Neural cell (in vitro differentiated cells): ENCODE measurements at regions not wholly inside any gene's neighbourhood (a gene's known extent, or its start where the extent isn't known, plus 50 kb on each side); places are given as distances from the start of the nearest gene placed in this dataset.

ENCODE experiments used
- H2AFZ ChIP-seq: fragments of 200-600, 300-800 bp; sonication (generic), shearing (Covaris generic); 2 replicates; pipeline ENCODE4 v1.6.0; 2014; ENCODE audit warnings: low read depth, mild to moderate bottlenecking, antibody characterized with exemption, low read length, moderate library complexity
- H3F3A ChIP-seq: fragments of 200-600 bp; shearing (Covaris generic); 2 replicates; pipeline ENCODE4 v1.6.1; 2016; ENCODE audit warnings: mild to moderate bottlenecking, moderate library complexity, mixed read lengths, antibody characterized with exemption, low read length; ENCODE audit not compliant: insufficient read depth, poor library complexity, severe bottlenecking
- H3K27ac ChIP-seq: fragments of 200-600, 300-800 bp; sonication (generic), shearing (Covaris generic); 2 replicates; pipeline ENCODE4 v1.5.1; 2014; ENCODE audit warnings: mild to moderate bottlenecking, low read length, moderate library complexity
- H3K27me3 ChIP-seq: fragments of 300-800, 200-600 bp; sonication (generic), shearing (Covaris generic); 2 replicates; pipeline ENCODE4 v1.6.0; 2014; ENCODE audit warnings: mild to moderate bottlenecking, low read depth, low read length, moderate library complexity; ENCODE audit not compliant: insufficient read depth
- H3K36me3 ChIP-seq: fragments of 300-800, 200-600 bp; sonication (generic), shearing (Covaris generic); 2 replicates; pipeline ENCODE4 v1.5.1; 2014; ENCODE audit warnings: mild to moderate bottlenecking, antibody characterized with exemption, low read length, moderate library complexity; ENCODE audit not compliant: insufficient read depth
- H3K4me2 ChIP-seq: fragments of 300-800, 200-600 bp; sonication (generic), shearing (Covaris generic); 2 replicates; pipeline ENCODE4 v1.6.0; 2014; ENCODE audit warnings: mild to moderate bottlenecking, low read length
- H3K4me3 ChIP-seq: fragments of 300-800, 200-600 bp; sonication (generic), shearing (Covaris generic); 2 replicates; pipeline ENCODE4 v1.5.1; 2014; ENCODE audit warnings: mild to moderate bottlenecking, low read length, moderate library complexity
- H3K79me2 ChIP-seq: fragments of 200-600 bp; shearing (Covaris generic); replicated peaks from 2 replicates; pipeline ENCODE4 v1.6.0; 2014; ENCODE audit warnings: mild to moderate bottlenecking, low read length, moderate library complexity; ENCODE audit not compliant: insufficient read depth
- H3K9ac ChIP-seq: fragments of 300-800, 200-600 bp; sonication (generic), shearing (Covaris generic); 2 replicates; pipeline ENCODE4 v1.6.1; 2016; ENCODE audit warnings: mild to moderate bottlenecking, low read length, mixed read lengths
- H3K9me2 ChIP-seq: fragments of 200-600 bp; shearing (Covaris generic); 2 replicates; pipeline ENCODE4 v1.6.1; 2016; ENCODE audit warnings: mild to moderate bottlenecking, low read length, mixed read lengths; ENCODE audit not compliant: insufficient read depth
- H3K9me3 ChIP-seq: fragments of 200-600, 300-800 bp; sonication (generic), shearing (Covaris generic); 2 replicates; pipeline ENCODE4 v1.6.1; 2016; ENCODE audit warnings: mild to moderate bottlenecking, mixed run types, low read length, moderate library complexity, mixed read lengths
- H4K20me1 ChIP-seq: fragments of 200-600 bp; shearing (Covaris generic); 2 replicates; pipeline ENCODE4 v1.6.1; 2016; ENCODE audit warnings: mild to moderate bottlenecking, mixed run types; ENCODE audit not compliant: insufficient read depth
- CTCF ChIP-seq: fragments of 450-650 bp; IDR thresholded peaks from 2 replicates; pipeline ENCODE4 v1.5.1; 2014; ENCODE audit warnings: antibody characterized with exemption, mild to moderate bottlenecking, moderate library complexity; ENCODE audit not compliant: poor library complexity, severe bottlenecking
- EP300 ChIP-seq: fragments of 450-650 bp; conservative IDR thresholded peaks from 2 replicates; pipeline ENCODE4 v1.6.1; 2014; ENCODE audit warnings: antibody characterized with exemption, mild to moderate bottlenecking, moderate library complexity; ENCODE audit not compliant: poor library complexity, severe bottlenecking
- EZH2 ChIP-seq: fragments of 200-600, 300-800 bp; shearing (Covaris generic), sonication (generic); IDR thresholded peaks from 2 replicates; pipeline ENCODE4 v1.6.1; 2014; ENCODE audit warnings: antibody characterized with exemption, low read length, borderline replicate concordance, mild to moderate bottlenecking; ENCODE audit not compliant: insufficient read depth, poor library complexity, severe bottlenecking
- MXI1 ChIP-seq: fragments of 450-650 bp; conservative IDR thresholded peaks from 2 replicates; pipeline ENCODE4 v1.6.1; 2014; ENCODE audit warnings: antibody characterized with exemption, mild to moderate bottlenecking; ENCODE audit not compliant: poor library complexity, severe bottlenecking
- POLR2AphosphoS5 ChIP-seq: IDR thresholded peaks from 2 replicates; pipeline ENCODE4 v1.6.1; 2012
- RAD21 ChIP-seq: fragments of 450-650 bp; conservative IDR thresholded peaks from 2 replicates; pipeline ENCODE4 v1.6.1; 2014; ENCODE audit warnings: antibody characterized with exemption, mild to moderate bottlenecking, moderate library complexity
- SMC3 ChIP-seq: fragments of 450-650 bp; conservative IDR thresholded peaks from 2 replicates; pipeline ENCODE4 v1.6.1; 2014; ENCODE audit warnings: antibody characterized with exemption, mild to moderate bottlenecking, moderate library complexity; ENCODE audit not compliant: poor library complexity
- TAF1 ChIP-seq: IDR thresholded peaks from 2 replicates; pipeline ENCODE4 v1.6.1; 2012; ENCODE audit warnings: low read depth
- TF ChIP-seq, protein P1 (sequence below): IDR thresholded peaks from 2 replicates; pipeline ENCODE4 v1.6.1; 2012; ENCODE audit warnings: borderline replicate concordance

- H3K4me2 ChIP-seq: no peak overlapping the region
- no peaks in the 10 kb centered on the region for H3K79me2 ChIP-seq
- no peaks in the 10 kb centered on the region for H3K36me3 ChIP-seq
- H2AFZ ChIP-seq: no peak overlapping the region
- H3F3A ChIP-seq: no peaks in the 10 kb centered on the region
- no peaks in the 10 kb centered on the region for H4K20me1 ChIP-seq
- no peaks in the 10 kb centered on the region for H3K27me3 ChIP-seq
- H3K27ac ChIP-seq: no peak overlapping the region
- no peaks in the 10 kb centered on the region for H3K9me2 ChIP-seq
- H3K4me3 ChIP-seq: no peak overlapping the region
- TF ChIP-seq SMC3 (no peak), CTCF (no peak), POLR2AphosphoS5 (no peak), EZH2 (no peak), EP300 (no peak), TAF1 (no peak), RAD21 (no peak), MXI1 (no peak)
- TF ChIP-seq, protein P1, sequence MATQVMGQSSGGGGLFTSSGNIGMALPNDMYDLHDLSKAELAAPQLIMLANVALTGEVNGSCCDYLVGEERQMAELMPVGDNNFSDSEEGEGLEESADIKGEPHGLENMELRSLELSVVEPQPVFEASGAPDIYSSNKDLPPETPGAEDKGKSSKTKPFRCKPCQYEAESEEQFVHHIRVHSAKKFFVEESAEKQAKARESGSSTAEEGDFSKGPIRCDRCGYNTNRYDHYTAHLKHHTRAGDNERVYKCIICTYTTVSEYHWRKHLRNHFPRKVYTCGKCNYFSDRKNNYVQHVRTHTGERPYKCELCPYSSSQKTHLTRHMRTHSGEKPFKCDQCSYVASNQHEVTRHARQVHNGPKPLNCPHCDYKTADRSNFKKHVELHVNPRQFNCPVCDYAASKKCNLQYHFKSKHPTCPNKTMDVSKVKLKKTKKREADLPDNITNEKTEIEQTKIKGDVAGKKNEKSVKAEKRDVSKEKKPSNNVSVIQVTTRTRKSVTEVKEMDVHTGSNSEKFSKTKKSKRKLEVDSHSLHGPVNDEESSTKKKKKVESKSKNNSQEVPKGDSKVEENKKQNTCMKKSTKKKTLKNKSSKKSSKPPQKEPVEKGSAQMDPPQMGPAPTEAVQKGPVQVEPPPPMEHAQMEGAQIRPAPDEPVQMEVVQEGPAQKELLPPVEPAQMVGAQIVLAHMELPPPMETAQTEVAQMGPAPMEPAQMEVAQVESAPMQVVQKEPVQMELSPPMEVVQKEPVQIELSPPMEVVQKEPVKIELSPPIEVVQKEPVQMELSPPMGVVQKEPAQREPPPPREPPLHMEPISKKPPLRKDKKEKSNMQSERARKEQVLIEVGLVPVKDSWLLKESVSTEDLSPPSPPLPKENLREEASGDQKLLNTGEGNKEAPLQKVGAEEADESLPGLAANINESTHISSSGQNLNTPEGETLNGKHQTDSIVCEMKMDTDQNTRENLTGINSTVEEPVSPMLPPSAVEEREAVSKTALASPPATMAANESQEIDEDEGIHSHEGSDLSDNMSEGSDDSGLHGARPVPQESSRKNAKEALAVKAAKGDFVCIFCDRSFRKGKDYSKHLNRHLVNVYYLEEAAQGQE: no peak
- no peak overlapping the region for H3K9ac ChIP-seq
- H3K9me3 ChIP-seq: no peaks in the 10 kb centered on the region
Observed at GRCh38 chr6:118761645-118762044, 110.3 kb upstream of the CEP85L start.

DNA sequence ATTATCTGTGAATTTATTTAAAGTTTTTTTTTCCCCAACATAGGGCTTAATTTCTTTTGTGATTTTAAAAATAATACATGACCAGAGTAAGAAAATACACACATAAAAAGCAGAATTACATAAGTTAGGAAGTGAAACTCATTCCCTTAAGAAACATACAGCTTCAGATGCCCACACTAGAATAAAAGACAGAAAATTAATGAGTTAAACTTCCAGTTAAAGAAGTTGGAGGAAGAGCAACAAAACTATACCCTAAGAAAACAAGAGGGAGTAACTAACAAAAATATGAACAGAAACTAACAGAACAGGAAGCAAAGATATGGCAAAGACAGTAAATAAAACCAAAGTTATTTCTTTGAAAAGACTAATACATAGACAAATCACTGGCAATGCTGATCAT lies 107.6 kb upstream of the CEP85L start:
- no peaks in the 10 kb centered on the region for H3K9me3 ChIP-seq
- H3K27me3 ChIP-seq: no peaks in the 10 kb centered on the region
- no peaks in the 10 kb centered on the region for H3K79me2 ChIP-seq
- no peaks in the 10 kb centered on the region for H3F3A ChIP-seq
- H3K9ac ChIP-seq: no peak overlapping the region
- H4K20me1 ChIP-seq: no peaks in the 10 kb centered on the region
- TF ChIP-seq EP300 (no peak), POLR2AphosphoS5 (no peak), RAD21 (no peak), EZH2 (no peak), MXI1 (no peak), SMC3 (no peak), TAF1 (no peak), CTCF (no peak)
- TF ChIP-seq, protein P1: no peak
- H3K36me3 ChIP-seq: no peaks in the 10 kb centered on the region
- H2AFZ ChIP-seq: no peak overlapping the region
- no peaks in the 10 kb centered on the region for H3K9me2 ChIP-seq
- H3K4me2 ChIP-seq: no peak overlapping the region
- no peak overlapping the region for H3K27ac ChIP-seq
- no peak overlapping the region for H3K4me3 ChIP-seq
